ENCODE measurements at regions not wholly inside any gene's neighbourhood (a gene's known extent, or its start where the extent isn't known, plus 50 kb on each side); places are given as distances from the start of the nearest gene placed in this dataset.

- H3K27ac Mint-ChIP-seq: no peak overlapping the region
- 76% methylated on average over 3 of the region's 3 CpGs for WGBS (ENCODE audit: insufficient coverage)
- H3K36me3 ChIP-seq (ENCODE audit: control insufficient read depth in 2 of 2, extremely low read depth in 1 of 2, insufficient read depth in 1 of 2, low read length in 1 of 2): no peaks in the 10 kb centered on the region
- POLR2A ChIA-PET: no interaction called here
- H3K9me3 ChIP-seq: no peaks in the 10 kb centered on the region
- H3K4me3 ChIP-seq (ENCODE audit: control insufficient read depth in 1 of 2, extremely low read depth in 1 of 2, low read length in 1 of 2): no peak overlapping the region
- H3K4me1 ChIP-seq (ENCODE audit: control insufficient read depth in 1 of 2, extremely low read depth in 1 of 2, insufficient read depth in 2 of 2, low read length in 2 of 2): no peaks in the 10 kb centered on the region
- H3K27me3 ChIP-seq (replicated peaks in 1 of 2; ENCODE audit: control insufficient read depth in 2 of 2, extremely low read depth in 1 of 2, insufficient read depth in 2 of 2, low read length in 1 of 2): no peaks in the 10 kb centered on the region
- ATAC-seq (replicated peaks in 1 of 4): no peak
- CTCF ChIA-PET: no interaction called here
- H3K4me3 Mint-ChIP-seq: no peak overlapping the region
- DNase-seq: no peak
- peaks cover 0 to 5% (median 0%) of the 10 kb centered on the region in 3 donors for H3K9me3 Mint-ChIP-seq
- H3K4me1 Mint-ChIP-seq: peaks cover 0 to 2% (median 0%) of the 10 kb centered on the region in 3 donors
- H3K36me3 Mint-ChIP-seq: no peaks in the 10 kb centered on the region
- H3K27me3 Mint-ChIP-seq: peaks cover 0 to 18% of the 10 kb centered on the region in 2 donors
- H3K27ac ChIP-seq (ENCODE audit: low read length): no peak overlapping the region
These were observed 131.8 kb upstream of the S100G start for GRCh38 chrX:16518131-16518530.

GRCh38 chrX:16524316-16524715 lies 125.6 kb upstream of the S100G start:
- CTCF ChIA-PET: no interaction called here
- Mint-ChIP-seq H3K27ac (no peak overlapping the region), H3K4me3 (no peak overlapping the region), H3K4me1 (peaks cover 19 to 29% (median 22%) of the 10 kb centered on the region in 3 donors), H3K27me3 (no peaks in the 10 kb centered on the region), H3K9me3 (peaks cover 4 to 6% (median 4%) of the 10 kb centered on the region in 3 donors), H3K36me3 (peaks cover 3% of the 10 kb centered on the region)
- no peaks in the 10 kb centered on the region for H3K36me3 ChIP-seq (ENCODE audit: control insufficient read depth in 2 of 2, extremely low read depth in 1 of 2, insufficient read depth in 1 of 2, low read length in 1 of 2)
- H3K27me3 ChIP-seq (replicated peaks in 1 of 2; ENCODE audit: control insufficient read depth in 2 of 2, extremely low read depth in 1 of 2, insufficient read depth in 2 of 2, low read length in 1 of 2): no peaks in the 10 kb centered on the region
- no CpG with 5 or more reads among the region's 1 CpG for WGBS (ENCODE audit: insufficient coverage)
- ATAC-seq (replicated peaks in 1 of 4): no peak
- DNase-seq: no peak
- no peak overlapping the region for H3K27ac ChIP-seq (ENCODE audit: low read length)
- POLR2A ChIA-PET: no interaction called here
- H3K4me1 ChIP-seq (ENCODE audit: control insufficient read depth in 1 of 2, extremely low read depth in 1 of 2, insufficient read depth in 2 of 2, low read length in 2 of 2): peaks cover 14 to 15% of the 10 kb centered on the region in 2 experiments
- H3K4me3 ChIP-seq (ENCODE audit: control insufficient read depth in 1 of 2, extremely low read depth in 1 of 2, low read length in 1 of 2): no peak overlapping the region
- no peaks in the 10 kb centered on the region for H3K9me3 ChIP-seq

GRCh38 chrX:16526003-16526402 lies 124.0 kb upstream of the S100G start:
- H3K4me1 Mint-ChIP-seq: peaks cover 27 to 41% (median 27%) of the 10 kb centered on the region in 3 donors
- H3K27me3 Mint-ChIP-seq: no peaks in the 10 kb centered on the region
- peaks cover 3% of the 10 kb centered on the region for H3K36me3 Mint-ChIP-seq
- Histone ChIP-seq H3K4me1 (ENCODE audit: control insufficient read depth in 1 of 2, extremely low read depth in 1 of 2, insufficient read depth in 2 of 2, low read length in 2 of 2) (peaks cover 17 to 18% of the 10 kb centered on the region in 2 experiments), H3K36me3 (ENCODE audit: control insufficient read depth in 2 of 2, extremely low read depth in 1 of 2, insufficient read depth in 1 of 2, low read length in 1 of 2) (no peaks in the 10 kb centered on the region), H3K27me3 (replicated peaks in 1 of 2; ENCODE audit: control insufficient read depth in 2 of 2, extremely low read depth in 1 of 2, insufficient read depth in 2 of 2, low read length in 1 of 2) (no peaks in the 10 kb centered on the region), H3K9me3 (no peaks in the 10 kb centered on the region), H3K27ac (ENCODE audit: low read length) (no peak overlapping the region), H3K4me3 (ENCODE audit: control insufficient read depth in 1 of 2, extremely low read depth in 1 of 2, low read length in 1 of 2) (no peak overlapping the region)
- H3K9me3 Mint-ChIP-seq: peaks cover 0 to 6% (median 4%) of the 10 kb centered on the region in 3 donors
- no peak overlapping the region for H3K4me3 Mint-ChIP-seq
- H3K27ac Mint-ChIP-seq: no peak overlapping the region
- DNase-seq (no peak), ATAC-seq (replicated peaks in 1 of 4) (no peak)
- CTCF ChIA-PET: no interaction called here
- WGBS (ENCODE audit: insufficient coverage): no CpG with 5 or more reads among the region's 2 CpGs
- POLR2A ChIA-PET: no interaction called here

- Histone ChIP-seq H3K36me3 (ENCODE audit: control insufficient read depth in 2 of 2, extremely low read depth in 1 of 2, insufficient read depth in 1 of 2, low read length in 1 of 2) (no peaks in the 10 kb centered on the region), H3K4me1 (ENCODE audit: control insufficient read depth in 1 of 2, extremely low read depth in 1 of 2, insufficient read depth in 2 of 2, low read length in 2 of 2) (peaks cover 17 to 18% of the 10 kb centered on the region in 2 experiments), H3K27me3 (replicated peaks in 1 of 2; ENCODE audit: control insufficient read depth in 2 of 2, extremely low read depth in 1 of 2, insufficient read depth in 2 of 2, low read length in 1 of 2) (no peaks in the 10 kb centered on the region), H3K27ac (ENCODE audit: low read length) (peak overlapping the region; percentile 80), H3K9me3 (no peaks in the 10 kb centered on the region), H3K4me3 (ENCODE audit: control insufficient read depth in 1 of 2, extremely low read depth in 1 of 2, low read length in 1 of 2) (no peak overlapping the region)
- ATAC-seq (replicated peaks in 1 of 4) (peak; percentile 71 to 96 (median 89)), DNase-seq (peak in 33 of 35 experiments; percentile 9 to 66 (median 39))
- WGBS (ENCODE audit: insufficient coverage): no CpG with 5 or more reads among the region's 3 CpGs
- H3K9me3 Mint-ChIP-seq: peaks cover 0 to 6% (median 4%) of the 10 kb centered on the region in 3 donors
- H3K4me1 Mint-ChIP-seq: peaks cover 27 to 43% (median 27%) of the 10 kb centered on the region in 3 donors
- peak overlapping the region in 1 of 3 donors; percentile 36 for H3K4me3 Mint-ChIP-seq
- H3K36me3 Mint-ChIP-seq: peaks cover 3% of the 10 kb centered on the region
- peak overlapping the region; percentile 87 to 90 for H3K27ac Mint-ChIP-seq
- POLR2A ChIA-PET: interaction anchor here in 1 of 2 donors (0.6 kb wide), 1 partner anchor 29 kb away, joined by 3 read pairs; no protein-coding TSS in a partner anchor
- H3K27me3 Mint-ChIP-seq: no peaks in the 10 kb centered on the region
- CTCF ChIA-PET: interaction anchor here in 1 of 2 donors (1.9 kb wide), 1 partner anchor 44 kb away, joined by 5 read pairs; no protein-coding TSS in a partner anchor
These were observed 121.3 kb upstream of the S100G start for GRCh38 chrX:16528620-16529019.
